Kidney (tissue), 13 donors: ENCODE measurements at regions not wholly inside any gene's neighbourhood (a gene's known extent, or its start where the extent isn't known, plus 50 kb on each side); places are given as distances from the start of the nearest gene placed in this dataset.

ENCODE experiments used
- DNase-seq, 5 donors: peaks; one replicate each; pipeline ENCODE4 v3.0.0-alpha.2; 2013 to 2020
- FAIRE-seq: peaks from 2 replicates; lab custom pipeline; 2012; peaks lifted over from hg19 to GRCh38; lab: Jason Lieb, UNC
- H3K27ac ChIP-seq, 2 donors: one replicate each; pipeline ENCODE4 v1.7.0; 2013; ENCODE audit warnings: low read depth in 2 of 2, low read length in 2 of 2, inconsistent platforms in 1 of 2
- H3K27me3 ChIP-seq: one replicate; pipeline ENCODE4 v1.7.1; 2013; ENCODE audit warnings: low read length, inconsistent platforms; ENCODE audit not compliant: control insufficient read depth, insufficient read depth
- H3K36me3 ChIP-seq, 3 donors: one replicate each; pipeline versions ENCODE4 v1.7.0 to v1.7.1; 2013; ENCODE audit warnings: low read length in 3 of 3, control low read depth in 1 of 3, inconsistent platforms in 1 of 3; ENCODE audit not compliant: insufficient read depth in 3 of 3, control insufficient read depth in 2 of 3
- H3K4me1 ChIP-seq, 3 donors: one replicate each; pipeline versions ENCODE4 v1.7.0 to v1.7.1; 2013; ENCODE audit warnings: low read length in 3 of 3, inconsistent platforms in 1 of 3, low read depth in 1 of 3; ENCODE audit not compliant: control insufficient read depth in 2 of 3, insufficient read depth in 2 of 3
- H3K4me3 ChIP-seq, 3 donors: one replicate each; pipeline versions ENCODE4 v1.7.0 to v1.8.1; 2013; ENCODE audit warnings: low read length in 3 of 3, control low read depth in 1 of 3, inconsistent platforms in 1 of 3
- H3K9ac ChIP-seq, 3 donors: one replicate each; pipeline versions ENCODE4 v1.7.0 to v1.7.1; 2013; ENCODE audit warnings: low read length in 3 of 3, control low read depth in 1 of 3, inconsistent platforms in 1 of 3
- H3K9me3 ChIP-seq, 3 donors: one replicate each; pipeline versions ENCODE4 v1.7.0 to v1.7.1; 2013; ENCODE audit warnings: low read length in 3 of 3, control low read depth in 1 of 3, inconsistent platforms in 1 of 3; ENCODE audit not compliant: control insufficient read depth in 2 of 3, insufficient read depth in 1 of 3
- intact Hi-C: fragments of 100-400 bp; cut with DNase I; formaldehyde crosslinking; loops from one replicate; pipeline ENCODE4 v1.11.1; 2022
- TF ChIP-seq, protein P1 (sequence below): IDR thresholded peaks from 3 replicates; pipeline ENCODE4 v1.5.1; 2012; ENCODE audit warnings: mild to moderate bottlenecking, moderate library complexity, borderline replicate concordance; ENCODE audit not compliant: insufficient read depth; ENCODE audit errors: extremely low read depth
- donor health status: control.
- donor health status: control.
- donor health status: control.
- donor health status: control.
- donor health status: control.
- donor health status: DM: yes; HTN: yes; CAD: no.
- donor health status: Normal renal cell carcinoma (clear cell type).

- no peak for DNase-seq
- no peaks in the 10 kb centered on the region for H3K4me1 ChIP-seq
- TF ChIP-seq, protein P1, sequence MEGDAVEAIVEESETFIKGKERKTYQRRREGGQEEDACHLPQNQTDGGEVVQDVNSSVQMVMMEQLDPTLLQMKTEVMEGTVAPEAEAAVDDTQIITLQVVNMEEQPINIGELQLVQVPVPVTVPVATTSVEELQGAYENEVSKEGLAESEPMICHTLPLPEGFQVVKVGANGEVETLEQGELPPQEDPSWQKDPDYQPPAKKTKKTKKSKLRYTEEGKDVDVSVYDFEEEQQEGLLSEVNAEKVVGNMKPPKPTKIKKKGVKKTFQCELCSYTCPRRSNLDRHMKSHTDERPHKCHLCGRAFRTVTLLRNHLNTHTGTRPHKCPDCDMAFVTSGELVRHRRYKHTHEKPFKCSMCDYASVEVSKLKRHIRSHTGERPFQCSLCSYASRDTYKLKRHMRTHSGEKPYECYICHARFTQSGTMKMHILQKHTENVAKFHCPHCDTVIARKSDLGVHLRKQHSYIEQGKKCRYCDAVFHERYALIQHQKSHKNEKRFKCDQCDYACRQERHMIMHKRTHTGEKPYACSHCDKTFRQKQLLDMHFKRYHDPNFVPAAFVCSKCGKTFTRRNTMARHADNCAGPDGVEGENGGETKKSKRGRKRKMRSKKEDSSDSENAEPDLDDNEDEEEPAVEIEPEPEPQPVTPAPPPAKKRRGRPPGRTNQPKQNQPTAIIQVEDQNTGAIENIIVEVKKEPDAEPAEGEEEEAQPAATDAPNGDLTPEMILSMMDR: no peak
- H3K36me3 ChIP-seq: no peaks in the 10 kb centered on the region
- no peak overlapping the region for H3K9ac ChIP-seq
- intact Hi-C loops: no loop called here
- no peaks in the 10 kb centered on the region for H3K27me3 ChIP-seq
- H3K9me3 ChIP-seq: peaks cover 0 to 6% (median 5%) of the 10 kb centered on the region in 3 donors
- H3K27ac ChIP-seq: no peak overlapping the region
- H3K4me3 ChIP-seq: no peak overlapping the region
- FAIRE-seq: no peak
Measured at GRCh38 chr10:36063396-36063795, 421.3 kb upstream of the FZD8 start.

DNA sequence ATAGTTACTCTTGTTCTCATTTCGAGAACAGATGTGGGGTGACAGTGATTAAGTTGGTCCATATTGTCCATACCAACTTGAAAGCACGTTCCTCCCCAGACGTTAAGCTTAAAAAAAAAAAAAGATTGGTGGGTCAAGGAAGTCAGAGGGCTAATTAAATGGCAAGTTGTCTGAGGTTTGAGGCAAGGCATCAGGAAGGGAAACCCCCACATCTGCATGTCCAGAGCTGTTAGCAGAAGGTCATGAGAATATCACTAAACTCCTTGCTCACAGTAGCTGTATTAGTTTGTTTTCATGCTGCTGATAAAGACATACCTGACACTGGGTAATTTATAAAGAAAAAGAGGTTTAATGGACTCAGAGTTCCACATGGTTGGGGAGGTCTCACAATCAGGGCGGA, 415.6 kb upstream of the FZD8 start:
- Histone ChIP-seq H3K4me1 (no peaks in the 10 kb centered on the region), H3K4me3 (no peak overlapping the region), H3K9me3 (no peaks in the 10 kb centered on the region), H3K27me3 (no peaks in the 10 kb centered on the region), H3K27ac (no peak overlapping the region), H3K36me3 (no peaks in the 10 kb centered on the region), H3K9ac (no peak overlapping the region)
- FAIRE-seq: no peak
- TF ChIP-seq, protein P1: no peak
- peak in 2 of 5 donors; percentile 9 to 12 for DNase-seq
- intact Hi-C loops: no loop called here

DNA sequence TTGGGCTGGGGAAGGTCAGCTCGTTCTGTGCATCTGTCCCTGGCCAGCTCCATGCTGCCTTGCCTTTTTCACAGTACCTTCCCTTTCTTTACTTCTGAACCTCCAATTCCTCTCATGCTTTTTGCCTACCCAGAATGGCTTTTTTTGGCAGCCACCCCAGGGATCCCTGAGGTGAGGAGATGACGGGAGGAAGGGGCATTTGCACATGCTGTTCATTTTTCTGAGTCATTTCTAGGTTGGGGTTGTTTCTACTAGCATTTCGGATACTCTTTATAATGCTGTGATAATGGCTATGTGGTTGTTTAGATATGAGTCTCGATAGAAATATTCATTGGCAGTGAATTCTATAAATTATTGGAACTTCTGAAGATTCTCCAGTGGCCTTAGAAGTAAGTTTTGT, 415.1 kb upstream of the FZD8 start:
- intact Hi-C loops: no loop called here
- H3K9ac ChIP-seq: no peak overlapping the region
- no peaks in the 10 kb centered on the region for H3K27me3 ChIP-seq
- TF ChIP-seq, protein P1: no peak
- H3K4me1 ChIP-seq: no peaks in the 10 kb centered on the region
- H3K4me3 ChIP-seq: no peak overlapping the region
- DNase-seq (no peak), FAIRE-seq (no peak)
- no peak overlapping the region for H3K27ac ChIP-seq
- H3K9me3 ChIP-seq: no peaks in the 10 kb centered on the region
- no peaks in the 10 kb centered on the region for H3K36me3 ChIP-seq

- Histone ChIP-seq H3K4me3 (no peak overlapping the region), H3K36me3 (no peaks in the 10 kb centered on the region), H3K27ac (no peak overlapping the region), H3K9me3 (no peaks in the 10 kb centered on the region), H3K4me1 (no peaks in the 10 kb centered on the region), H3K27me3 (no peaks in the 10 kb centered on the region), H3K9ac (no peak overlapping the region)
- FAIRE-seq (no peak), DNase-seq (no peak)
- TF ChIP-seq, protein P1: no peak
- intact Hi-C loops: no loop called here
Measured at GRCh38 chr10:36053775-36054174, 411.7 kb upstream of the FZD8 start.
